ENCODE measurements at regions not wholly inside any gene's neighbourhood (a gene's known extent, or its start where the extent isn't known, plus 50 kb on each side); places are given as distances from the start of the nearest gene placed in this dataset.
A peak's percentile ranks its signal among the peaks of the same experiment; 100 is the strongest.
"Not testable (repeated sequence)": the region's sequence is repeated elsewhere in the genome, so short reads cannot be mapped to it uniquely, and the experiment has no call there.

- DNase-seq: no peak
Observed at GRCh38 chr6:170146640-170147039, 144.2 kb downstream of the DLL1 start.

- not testable (repeated sequence) for DNase-seq
Observed at GRCh38 chr6:170146131-170146530, 144.7 kb downstream of the DLL1 start.

GRCh38 chr6:170145716-170146115 is 145.2 kb downstream of the DLL1 start:
- not testable (repeated sequence) for DNase-seq

- DNase-seq: no peak
Observed at GRCh38 chr6:170145272-170145592, 145.6 kb downstream of the DLL1 start.

- no peak for DNase-seq
Observed at GRCh38 chr6:170144571-170145271, 146.2 kb downstream of the DLL1 start.

GRCh38 chr6:170143401-170144150 is 147.3 kb downstream of the DLL1 start:
- DNase-seq: no peak

GRCh38 chr6:170142559-170142958 is 148.3 kb downstream of the DLL1 start:
- DNase-seq: no peak

- not testable (repeated sequence) for DNase-seq
Observed at GRCh38 chr6:170141061-170141460, 149.8 kb downstream of the DLL1 start.

GRCh38 chr6:170140129-170140528 is 150.7 kb downstream of the DLL1 start:
- no peak for DNase-seq

- no peak for DNase-seq
Observed at GRCh38 chr6:170139531-170139930, 151.3 kb downstream of the DLL1 start.

GRCh38 chr6:170139046-170139445 is 151.8 kb downstream of the DLL1 start:
- DNase-seq: not testable (repeated sequence)

GRCh38 chr6:170137911-170138910 is 152.7 kb downstream of the DLL1 start:
- no peak for DNase-seq

- DNase-seq: no peak
Observed at GRCh38 chr6:170137176-170137891, 153.5 kb downstream of the DLL1 start.

GRCh38 chr6:170136541-170137175 is 154.2 kb downstream of the DLL1 start:
- no peak for DNase-seq

- no peak for DNase-seq
Observed at GRCh38 chr6:170135821-170136471, 154.9 kb downstream of the DLL1 start.

GRCh38 chr6:170135461-170135820 is 155.4 kb downstream of the DLL1 start:
- no peak for DNase-seq

GRCh38 chr6:170134471-170135440 is 156.1 kb downstream of the DLL1 start:
- no peak for DNase-seq

- peak; percentile 76 for DNase-seq
Observed at GRCh38 chr6:170134031-170134470, 156.8 kb downstream of the DLL1 start.

GRCh38 chr6:170132561-170132991 is 158.3 kb downstream of the DLL1 start:
- no peak for DNase-seq

- no peak for DNase-seq
Observed at GRCh38 chr6:170132011-170132521, 158.8 kb downstream of the DLL1 start.

Data from NCI-H69 (cell line).